GM10266 (cell line): ENCODE measurements at regions not wholly inside any gene's neighbourhood (a gene's known extent, or its start where the extent isn't known, plus 50 kb on each side); places are given as distances from the start of the nearest gene placed in this dataset.
"Not testable (repeated sequence)": the region's sequence is repeated elsewhere in the genome, so short reads cannot be mapped to it uniquely, and the experiment has no call there.

Experiments
- DNase-seq: peaks from one replicate; pipeline ENCODE4 v3.0.0; 2012; ENCODE audit errors: extremely low spot score
- TF ChIP-seq, protein P1 (sequence below): IDR thresholded peaks from 2 replicates; pipeline ENCODE4 v1.5.1; 2012; ENCODE audit warnings: mild to moderate bottlenecking, low read depth; ENCODE audit not compliant: control insufficient read depth, insufficient read depth; ENCODE audit errors: missing control alignments

DNA sequence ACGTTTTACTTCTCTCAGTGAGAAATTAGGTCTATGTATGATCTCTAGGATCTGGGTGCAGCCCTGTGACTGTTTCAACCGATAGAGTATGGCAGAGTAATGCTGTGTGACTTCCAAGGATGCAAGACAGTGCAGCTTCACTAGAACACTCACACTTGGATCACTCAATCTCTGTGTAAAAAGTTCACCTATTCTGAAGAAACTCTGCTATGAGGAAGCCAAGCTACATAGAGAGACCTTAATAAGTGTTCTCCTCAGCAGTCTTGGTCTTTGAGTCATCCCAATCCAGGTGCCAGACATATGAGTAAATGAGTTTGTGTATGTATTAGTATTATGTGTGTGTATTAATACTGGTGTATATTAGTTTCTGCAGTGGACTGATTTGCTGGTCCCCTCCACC lies 335.0 kb downstream of the NR4A2 start:
- TF ChIP-seq, protein P1, sequence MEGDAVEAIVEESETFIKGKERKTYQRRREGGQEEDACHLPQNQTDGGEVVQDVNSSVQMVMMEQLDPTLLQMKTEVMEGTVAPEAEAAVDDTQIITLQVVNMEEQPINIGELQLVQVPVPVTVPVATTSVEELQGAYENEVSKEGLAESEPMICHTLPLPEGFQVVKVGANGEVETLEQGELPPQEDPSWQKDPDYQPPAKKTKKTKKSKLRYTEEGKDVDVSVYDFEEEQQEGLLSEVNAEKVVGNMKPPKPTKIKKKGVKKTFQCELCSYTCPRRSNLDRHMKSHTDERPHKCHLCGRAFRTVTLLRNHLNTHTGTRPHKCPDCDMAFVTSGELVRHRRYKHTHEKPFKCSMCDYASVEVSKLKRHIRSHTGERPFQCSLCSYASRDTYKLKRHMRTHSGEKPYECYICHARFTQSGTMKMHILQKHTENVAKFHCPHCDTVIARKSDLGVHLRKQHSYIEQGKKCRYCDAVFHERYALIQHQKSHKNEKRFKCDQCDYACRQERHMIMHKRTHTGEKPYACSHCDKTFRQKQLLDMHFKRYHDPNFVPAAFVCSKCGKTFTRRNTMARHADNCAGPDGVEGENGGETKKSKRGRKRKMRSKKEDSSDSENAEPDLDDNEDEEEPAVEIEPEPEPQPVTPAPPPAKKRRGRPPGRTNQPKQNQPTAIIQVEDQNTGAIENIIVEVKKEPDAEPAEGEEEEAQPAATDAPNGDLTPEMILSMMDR = no peak

GRCh38 chr2:155994315-155994714 lies 338.2 kb downstream of the NR4A2 start:
- no peak for DNase-seq
- TF ChIP-seq, protein P1 = no peak

More for the DNA sequence above, 335.0 kb downstream of the NR4A2 start:
- DNase-seq = no peak

DNA sequence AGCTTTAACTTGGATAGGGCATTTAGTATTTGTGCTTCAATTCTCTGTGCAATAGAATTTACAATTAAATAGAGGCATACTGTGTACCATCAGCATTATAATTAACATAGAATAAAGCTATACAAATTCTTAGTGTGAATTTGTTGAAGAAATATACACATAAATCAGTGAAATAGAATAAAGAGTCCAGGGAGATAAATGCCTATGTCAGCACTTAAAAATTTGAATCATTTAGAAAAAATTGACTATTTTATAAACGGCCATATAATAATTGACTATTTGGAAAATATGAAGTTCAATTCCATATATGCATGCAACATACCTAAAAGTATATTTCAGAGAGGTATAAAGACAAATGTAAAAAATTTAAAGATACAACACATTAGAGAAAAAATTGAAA lies 348.7 kb downstream of the NR4A2 start:
- DNase-seq = no peak

DNA sequence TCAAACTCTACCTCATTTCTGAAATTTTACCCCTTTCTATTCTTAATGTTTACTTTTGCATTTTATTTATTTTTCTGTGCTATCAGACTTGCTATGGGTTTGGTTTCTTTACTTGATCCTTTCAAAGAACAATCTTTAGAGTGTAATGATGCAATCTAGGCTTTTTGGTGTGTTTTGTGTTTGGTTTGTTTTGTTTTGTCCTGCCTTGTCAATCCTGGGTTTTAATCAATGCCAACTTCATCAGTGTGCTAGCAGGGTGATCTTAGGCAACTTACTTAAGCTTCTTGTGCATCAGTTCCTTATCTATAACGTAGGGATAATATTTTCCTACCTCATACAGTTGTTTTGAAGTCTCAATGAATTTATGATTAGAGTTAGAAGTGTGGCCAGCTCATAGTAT lies 350.4 kb downstream of the NR4A2 start:
- TF ChIP-seq, protein P1 = no peak
- no peak for DNase-seq

More for the DNA sequence above, 348.7 kb downstream of the NR4A2 start:
- TF ChIP-seq, protein P1 = no peak

DNA sequence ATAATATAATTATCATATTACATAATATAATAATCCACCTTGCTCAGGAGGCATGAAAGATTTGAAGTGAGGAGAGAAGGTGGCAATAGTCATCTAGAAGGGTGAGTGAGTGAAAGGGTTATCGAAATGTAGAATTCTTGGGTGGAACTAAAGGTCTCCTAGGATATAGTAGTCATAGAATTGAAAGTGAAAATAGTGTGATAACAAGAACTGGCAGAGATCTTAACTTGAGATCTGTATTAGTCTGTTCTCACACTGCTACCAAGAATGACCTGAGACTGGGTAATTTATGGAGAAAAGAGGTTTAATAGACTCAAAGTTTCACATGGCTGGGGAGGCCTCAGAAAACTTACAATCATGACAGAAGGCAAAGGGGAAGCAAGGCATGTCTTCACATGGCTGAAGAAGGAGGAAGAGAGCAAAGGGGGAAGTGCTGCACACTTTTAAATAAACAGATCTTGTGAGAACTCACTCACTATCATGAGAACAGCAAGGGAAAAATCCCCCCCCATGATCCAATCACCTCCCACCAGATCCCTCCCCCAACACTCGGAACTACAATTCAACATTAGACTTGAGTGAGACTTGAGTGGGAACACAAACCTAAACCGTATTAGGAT lies 351.5 kb downstream of the NR4A2 start:
- no peak for DNase-seq
- TF ChIP-seq, protein P1 = no peak

GRCh38 chr2:155975734-155976133 lies 356.8 kb downstream of the NR4A2 start:
- no peak for DNase-seq
- TF ChIP-seq, protein P1 = no peak

GRCh38 chr2:155972916-155973315 lies 359.6 kb downstream of the NR4A2 start:
- TF ChIP-seq, protein P1 = no peak
- DNase-seq = no peak

DNA sequence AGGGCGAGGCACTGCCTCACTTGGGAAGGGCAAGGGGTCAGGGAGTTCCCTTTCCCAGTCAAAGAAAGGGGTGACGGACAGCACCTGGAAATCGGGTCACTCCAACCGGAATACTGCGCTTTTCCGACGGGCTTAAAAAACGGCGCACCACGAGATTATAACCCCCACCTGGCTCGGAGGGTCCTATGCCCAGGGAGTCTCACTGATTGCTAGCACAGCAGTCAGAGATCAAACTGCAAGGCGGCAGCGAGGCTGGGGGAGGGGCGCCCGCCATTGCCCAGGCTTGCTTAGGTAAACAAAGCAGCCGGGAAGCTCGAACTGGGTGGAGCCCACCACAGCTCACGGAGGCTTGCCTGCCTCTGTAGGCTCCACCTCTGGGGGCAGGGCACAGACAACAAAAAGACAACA lies 366.5 kb downstream of the NR4A2 start:
- DNase-seq = not testable (repeated sequence)
